ENCODE measurements at regions not wholly inside any gene's neighbourhood (a gene's known extent, or its start where the extent isn't known, plus 50 kb on each side); places are given as distances from the start of the nearest gene placed in this dataset.

GRCh38 chr4:20176881-20177280, 74.8 kb upstream of the SLIT2 start:
- TF ChIP-seq CTCF (IDR thresholded peaks at IDR 0.05) = no peak
- TF ChIP-seq POLR2A (IDR thresholded peaks at IDR 0.05) = no peak

All from esophagus squamous epithelium (tissue), 4 donors.